OCI-LY1 (cell line): ENCODE measurements at regions not wholly inside any gene's neighbourhood (a gene's known extent, or its start where the extent isn't known, plus 50 kb on each side); places are given as distances from the start of the nearest gene placed in this dataset.

ENCODE experiments used
- H2AFZ ChIP-seq: fragments of 200-600 bp; sonication (generic), shearing (Covaris generic); 2 replicates; pipeline ENCODE4 v1.6.0; 2014; ENCODE audit warnings: antibody characterized with exemption, mild to moderate bottlenecking, low read length
- H3F3A ChIP-seq: fragments of 200-600 bp; sonication (generic), shearing (Covaris generic); 2 replicates; pipeline ENCODE4 v1.6.0; 2014; ENCODE audit warnings: mild to moderate bottlenecking, antibody characterized with exemption, low read length, moderate library complexity; ENCODE audit not compliant: insufficient read depth
- H3K27ac ChIP-seq: fragments of 200-600 bp; sonication (generic); 2 replicates; pipeline ENCODE4 v1.5.1; 2014; ENCODE audit warnings: low read length, mixed run types, mild to moderate bottlenecking, low read depth; ENCODE audit not compliant: poor library complexity, severe bottlenecking
- H3K27me3 ChIP-seq: fragments of 200-600 bp; sonication (generic); 2 replicates; pipeline ENCODE4 v1.6.0; 2014; ENCODE audit warnings: antibody characterized with exemption, mild to moderate bottlenecking, low read length, moderate library complexity; ENCODE audit not compliant: insufficient read depth
- H3K36me3 ChIP-seq: fragments of 200-600 bp; sonication (generic); 2 replicates; pipeline ENCODE4 v1.6.1; 2014; ENCODE audit warnings: mild to moderate bottlenecking, antibody characterized with exemption, low read length, moderate library complexity, mixed read lengths; ENCODE audit not compliant: insufficient read depth
- H3K4me1 ChIP-seq: fragments of 200-600 bp; sonication (generic); 2 replicates; pipeline ENCODE4 v1.5.1; 2014; ENCODE audit warnings: mild to moderate bottlenecking, low read length, moderate library complexity; ENCODE audit not compliant: insufficient read depth, severe bottlenecking
- H3K4me2 ChIP-seq: fragments of 200-600 bp; sonication (generic), shearing (Covaris generic); 2 replicates; pipeline ENCODE4 v1.6.1; 2014; ENCODE audit warnings: low read length
- H3K4me3 ChIP-seq: fragments of 200-600 bp; sonication (generic); 2 replicates; pipeline ENCODE4 v1.5.1; 2014; ENCODE audit warnings: low read length, low read depth, mild to moderate bottlenecking, mixed read lengths; ENCODE audit not compliant: poor library complexity, severe bottlenecking
- H3K79me2 ChIP-seq: fragments of 200-600 bp; shearing (Covaris generic); 2 replicates; pipeline ENCODE4 v1.6.1; 2016; ENCODE audit warnings: mixed run types, low read length, mixed read lengths; ENCODE audit not compliant: insufficient read depth
- H3K9ac ChIP-seq: fragments of 200-600 bp; sonication (generic), shearing (Covaris generic); 2 replicates; pipeline ENCODE4 v1.6.1; 2014; ENCODE audit warnings: mild to moderate bottlenecking, low read length, mixed read lengths
- H3K9me2 ChIP-seq: fragments of 200-600 bp; sonication (generic), shearing (Covaris generic); 2 replicates; pipeline ENCODE4 v1.6.1; 2014; ENCODE audit warnings: low read depth, mild to moderate bottlenecking, low read length, mixed read lengths
- H3K9me3 ChIP-seq: fragments of 200-600 bp; shearing (Covaris generic); 2 replicates; pipeline ENCODE4 v1.6.1; 2014; ENCODE audit warnings: low read length, mixed read lengths
- H4K20me1 ChIP-seq: fragments of 200-600 bp; sonication (generic), shearing (Covaris generic); 2 replicates; pipeline ENCODE4 v1.6.0; 2016; ENCODE audit warnings: mild to moderate bottlenecking, low read length; ENCODE audit not compliant: insufficient read depth
- EZH2 ChIP-seq: fragments of 200-600 bp; sonication (generic), shearing (Covaris generic); IDR thresholded peaks from 2 replicates; pipeline ENCODE4 v1.8.0; 2017; ENCODE audit warnings: borderline replicate concordance, mixed run types, mild to moderate bottlenecking, antibody characterized with exemption, low read length, moderate library complexity, mixed read lengths
- TF ChIP-seq, protein P1 (sequence below): fragments of 200-600 bp; sonication (generic), shearing (Covaris generic); IDR thresholded peaks from 2 replicates; pipeline ENCODE4 v1.5.1; 2017; ENCODE audit warnings: mild to moderate bottlenecking, antibody characterized with exemption, low read length, moderate library complexity, mixed read lengths

DNA sequence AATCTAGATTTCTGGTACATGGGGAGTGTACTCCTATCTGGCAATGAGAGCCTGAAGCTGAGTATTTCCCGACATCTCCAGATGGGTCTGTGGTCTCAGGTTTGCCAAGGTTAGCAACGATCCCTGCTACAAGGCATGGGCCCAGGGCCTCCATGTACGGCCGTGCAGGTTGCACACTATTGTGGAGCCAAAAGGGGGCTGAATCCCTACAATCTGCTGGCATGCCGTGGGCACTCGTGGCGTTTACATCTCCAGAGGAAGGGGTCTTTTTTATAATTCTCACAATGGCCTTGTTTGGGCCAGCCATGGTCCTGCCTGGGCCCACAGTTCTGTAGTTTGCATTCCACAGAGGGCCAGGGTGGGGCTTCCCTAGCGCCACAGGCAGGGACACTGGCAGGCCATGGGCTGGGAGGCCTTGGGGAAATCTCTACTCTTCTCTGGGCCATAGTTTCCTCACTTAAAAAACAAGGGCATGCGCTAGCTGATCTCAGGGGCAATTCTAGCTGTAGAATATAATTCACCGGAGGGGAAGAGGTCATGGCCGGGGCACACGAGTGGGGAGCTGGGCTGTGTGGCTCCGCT lies 68.9 kb upstream of the TLE3 start:
- Histone ChIP-seq H4K20me1 (no peaks in the 10 kb centered on the region), H3K9ac (no peak overlapping the region), H3K27me3 (peaks cover 11% of the 10 kb centered on the region; the same call in 1 of the 2 replicates), H3K79me2 (no peaks in the 10 kb centered on the region), H3K4me2 (no peak overlapping the region), H3K9me3 (no peaks in the 10 kb centered on the region), H3K4me1 (no peaks in the 10 kb centered on the region), H3K9me2 (no peaks in the 10 kb centered on the region), H2AFZ (no peak overlapping the region), H3K4me3 (no peak overlapping the region), H3K36me3 (no peaks in the 10 kb centered on the region), H3K27ac (no peak overlapping the region), H3F3A (no peaks in the 10 kb centered on the region)
- TF ChIP-seq, protein P1, sequence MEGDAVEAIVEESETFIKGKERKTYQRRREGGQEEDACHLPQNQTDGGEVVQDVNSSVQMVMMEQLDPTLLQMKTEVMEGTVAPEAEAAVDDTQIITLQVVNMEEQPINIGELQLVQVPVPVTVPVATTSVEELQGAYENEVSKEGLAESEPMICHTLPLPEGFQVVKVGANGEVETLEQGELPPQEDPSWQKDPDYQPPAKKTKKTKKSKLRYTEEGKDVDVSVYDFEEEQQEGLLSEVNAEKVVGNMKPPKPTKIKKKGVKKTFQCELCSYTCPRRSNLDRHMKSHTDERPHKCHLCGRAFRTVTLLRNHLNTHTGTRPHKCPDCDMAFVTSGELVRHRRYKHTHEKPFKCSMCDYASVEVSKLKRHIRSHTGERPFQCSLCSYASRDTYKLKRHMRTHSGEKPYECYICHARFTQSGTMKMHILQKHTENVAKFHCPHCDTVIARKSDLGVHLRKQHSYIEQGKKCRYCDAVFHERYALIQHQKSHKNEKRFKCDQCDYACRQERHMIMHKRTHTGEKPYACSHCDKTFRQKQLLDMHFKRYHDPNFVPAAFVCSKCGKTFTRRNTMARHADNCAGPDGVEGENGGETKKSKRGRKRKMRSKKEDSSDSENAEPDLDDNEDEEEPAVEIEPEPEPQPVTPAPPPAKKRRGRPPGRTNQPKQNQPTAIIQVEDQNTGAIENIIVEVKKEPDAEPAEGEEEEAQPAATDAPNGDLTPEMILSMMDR = no peak
- no peak for TF ChIP-seq EZH2

DNA sequence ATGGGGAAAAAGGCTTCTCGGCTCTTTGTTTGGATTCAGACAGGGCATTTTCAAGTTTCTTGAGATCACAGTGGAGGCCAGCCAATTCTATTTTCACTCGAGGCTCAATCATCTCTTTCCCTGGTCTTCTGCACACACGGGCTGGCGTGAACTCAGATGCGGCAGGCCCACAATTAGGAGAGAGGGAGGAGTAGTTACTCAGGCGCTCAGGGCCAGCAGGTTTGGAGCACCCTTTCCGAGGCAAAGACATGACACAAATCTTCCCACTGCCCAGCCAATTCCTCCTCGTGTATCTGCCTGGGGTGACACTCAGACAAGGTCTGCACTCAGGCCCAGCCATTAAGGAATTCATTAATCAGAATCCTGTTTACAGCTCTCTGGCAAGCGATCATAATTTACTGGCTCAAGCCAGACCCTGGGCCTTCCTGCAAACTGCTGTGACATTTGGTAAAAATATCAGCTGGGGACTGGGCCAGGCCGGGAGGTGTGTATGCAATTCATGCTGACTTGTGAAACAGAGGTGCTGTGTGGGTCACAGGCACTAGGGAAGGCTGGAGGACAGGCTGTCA lies 68.1 kb upstream of the TLE3 start:
- H2AFZ ChIP-seq = no peak overlapping the region
- no peak overlapping the region for H3K27ac ChIP-seq
- no peaks in the 10 kb centered on the region for H4K20me1 ChIP-seq

DNA sequence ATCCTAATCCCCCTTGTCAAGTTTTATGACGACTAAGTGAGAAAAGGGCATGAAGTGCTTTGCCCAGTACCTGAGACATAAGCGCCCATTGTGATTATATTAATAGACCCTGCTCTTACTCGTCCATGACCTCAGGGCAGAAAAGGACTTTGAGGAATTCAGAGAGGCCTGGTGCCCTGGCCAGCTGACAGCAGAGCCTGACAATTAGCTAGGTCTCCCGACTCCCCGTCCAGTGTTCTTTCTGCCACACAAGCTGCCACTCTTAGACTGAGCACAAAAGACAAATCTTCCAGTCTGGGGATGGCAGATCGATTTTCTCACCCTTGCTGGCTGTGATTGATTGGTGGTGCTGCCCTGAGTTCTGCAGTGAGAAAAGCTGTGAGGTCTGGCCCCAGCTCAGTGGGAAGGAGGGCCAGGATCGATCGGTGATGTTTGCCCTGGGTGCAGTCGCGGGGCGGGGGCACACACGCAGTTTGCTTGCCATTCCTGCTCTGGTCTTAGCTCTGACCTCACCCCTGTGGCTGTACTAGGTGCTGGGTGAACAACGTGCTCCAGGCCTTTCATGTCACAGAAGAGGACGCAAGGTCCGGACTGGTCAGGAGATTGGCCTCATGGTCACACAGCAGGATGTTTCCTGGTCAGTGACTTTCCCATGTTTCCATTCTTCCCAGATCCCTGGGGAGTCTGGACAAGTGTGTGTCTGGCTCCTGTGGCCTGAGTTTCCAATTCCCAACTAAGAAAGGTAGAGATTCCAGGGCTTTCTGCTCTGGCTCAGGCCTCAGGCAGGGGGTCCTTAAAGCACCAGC lies 67.4 kb upstream of the TLE3 start:
- H4K20me1 ChIP-seq = no peaks in the 10 kb centered on the region
- no peaks in the 10 kb centered on the region for H3K79me2 ChIP-seq
- H3F3A ChIP-seq = no peaks in the 10 kb centered on the region
- H3K27me3 ChIP-seq = peaks cover 11% of the 10 kb centered on the region; the same call in 1 of the 2 replicates
- no peak overlapping the region for H3K4me3 ChIP-seq
- no peak overlapping the region for H3K9ac ChIP-seq
- TF ChIP-seq EZH2 = no peak
- TF ChIP-seq, protein P1 = no peak
- no peaks in the 10 kb centered on the region for H3K36me3 ChIP-seq
- H2AFZ ChIP-seq = no peak overlapping the region
- no peaks in the 10 kb centered on the region for H3K9me3 ChIP-seq
- H3K9me2 ChIP-seq = no peaks in the 10 kb centered on the region
- H3K4me2 ChIP-seq = no peak overlapping the region
- H3K27ac ChIP-seq = no peak overlapping the region
- no peaks in the 10 kb centered on the region for H3K4me1 ChIP-seq

More for the DNA sequence above, 68.1 kb upstream of the TLE3 start:
- TF ChIP-seq EZH2 = no peak
- TF ChIP-seq, protein P1 = no peak
- no peak overlapping the region for H3K4me3 ChIP-seq
- no peaks in the 10 kb centered on the region for H3K9me2 ChIP-seq
- H3K79me2 ChIP-seq = no peaks in the 10 kb centered on the region
- H3K36me3 ChIP-seq = no peaks in the 10 kb centered on the region
- H3K27me3 ChIP-seq = peaks cover 11% of the 10 kb centered on the region; the same call in 1 of the 2 replicates
- no peak overlapping the region for H3K9ac ChIP-seq
- H3K9me3 ChIP-seq = no peaks in the 10 kb centered on the region
- H3K4me1 ChIP-seq = no peaks in the 10 kb centered on the region
- H3F3A ChIP-seq = no peaks in the 10 kb centered on the region
- H3K4me2 ChIP-seq = no peak overlapping the region
